Gastroesophageal sphincter (tissue), 3 donors: ENCODE measurements at regions not wholly inside any gene's neighbourhood (a gene's known extent, or its start where the extent isn't known, plus 50 kb on each side); places are given as distances from the start of the nearest gene placed in this dataset.

Experiments
- CTCF ChIP-seq, 4 experiments: fragments of 200-600 bp in 2 of 4; fragments of 450-650 bp in 2 of 4; sonication (generic) in 1 of 4; IDR thresholded peaks; one replicate each; pipeline ENCODE4 v1.5.1; 2017 to 2019; ENCODE audit warnings: antibody characterized with exemption in 4 of 4, mild to moderate bottlenecking in 2 of 4, moderate library complexity in 2 of 4
- EP300 ChIP-seq: sonication (generic); formaldehyde crosslinking; IDR thresholded peaks from one replicate; pipeline ENCODE4 v1.6.1; 2017; ENCODE audit warnings: antibody characterized with exemption, mild to moderate bottlenecking
- POLR2A ChIP-seq, 2 donors: fragments of 450-650 bp; IDR thresholded peaks; one replicate each; pipeline ENCODE4 v1.6.1; 2017; ENCODE audit warnings: antibody characterized with exemption in 2 of 2, mild to moderate bottlenecking in 2 of 2, moderate library complexity in 1 of 2
- POLR2AphosphoS5 ChIP-seq: sonication (generic); formaldehyde crosslinking; IDR thresholded peaks from one replicate; pipeline ENCODE4 v1.6.1; 2017; ENCODE audit warnings: antibody characterized with exemption

DNA sequence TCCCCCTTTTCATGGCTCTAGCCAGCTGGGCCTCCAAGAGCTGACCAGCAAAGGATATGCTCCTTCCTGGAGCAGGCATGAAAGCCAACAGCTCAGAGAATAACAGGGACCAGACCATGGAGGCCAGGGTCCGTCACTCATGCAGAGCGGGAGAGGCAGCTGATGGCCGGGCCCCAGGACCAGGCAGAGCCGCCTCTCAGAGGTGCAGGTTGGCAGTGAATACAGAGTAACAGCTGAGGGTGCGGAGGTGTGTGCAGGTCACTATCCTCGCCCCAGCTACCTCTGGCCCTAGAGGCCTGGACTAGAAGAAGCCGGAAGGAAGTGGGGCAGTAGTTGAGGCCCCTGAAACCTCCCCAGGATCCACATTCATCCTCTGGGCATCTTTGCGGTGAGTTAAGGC is 1377.3 kb downstream of the TBC1D22A start:
- no peak for TF ChIP-seq POLR2AphosphoS5
- TF ChIP-seq POLR2A (IDR thresholded peaks at IDR 0.05): no peak
- no peak for TF ChIP-seq CTCF (IDR thresholded peaks at IDR 0.05)
- no peak for TF ChIP-seq EP300
